Neural cell (in vitro differentiated cells): ENCODE measurements at regions not wholly inside any gene's neighbourhood (a gene's known extent, or its start where the extent isn't known, plus 50 kb on each side); places are given as distances from the start of the nearest gene placed in this dataset.

ENCODE experiments used
- H2AFZ ChIP-seq: fragments of 200-600, 300-800 bp; sonication (generic), shearing (Covaris generic); 2 replicates; pipeline ENCODE4 v1.6.0; 2014; ENCODE audit warnings: low read depth, mild to moderate bottlenecking, antibody characterized with exemption, low read length, moderate library complexity
- H3F3A ChIP-seq: fragments of 200-600 bp; shearing (Covaris generic); 2 replicates; pipeline ENCODE4 v1.6.1; 2016; ENCODE audit warnings: mild to moderate bottlenecking, moderate library complexity, mixed read lengths, antibody characterized with exemption, low read length; ENCODE audit not compliant: insufficient read depth, poor library complexity, severe bottlenecking
- H3K27ac ChIP-seq: fragments of 200-600, 300-800 bp; sonication (generic), shearing (Covaris generic); 2 replicates; pipeline ENCODE4 v1.5.1; 2014; ENCODE audit warnings: mild to moderate bottlenecking, low read length, moderate library complexity
- H3K27me3 ChIP-seq: fragments of 300-800, 200-600 bp; sonication (generic), shearing (Covaris generic); 2 replicates; pipeline ENCODE4 v1.6.0; 2014; ENCODE audit warnings: mild to moderate bottlenecking, low read depth, low read length, moderate library complexity; ENCODE audit not compliant: insufficient read depth
- H3K36me3 ChIP-seq: fragments of 300-800, 200-600 bp; sonication (generic), shearing (Covaris generic); 2 replicates; pipeline ENCODE4 v1.5.1; 2014; ENCODE audit warnings: mild to moderate bottlenecking, antibody characterized with exemption, low read length, moderate library complexity; ENCODE audit not compliant: insufficient read depth
- H3K4me2 ChIP-seq: fragments of 300-800, 200-600 bp; sonication (generic), shearing (Covaris generic); 2 replicates; pipeline ENCODE4 v1.6.0; 2014; ENCODE audit warnings: mild to moderate bottlenecking, low read length
- H3K4me3 ChIP-seq: fragments of 300-800, 200-600 bp; sonication (generic), shearing (Covaris generic); 2 replicates; pipeline ENCODE4 v1.5.1; 2014; ENCODE audit warnings: mild to moderate bottlenecking, low read length, moderate library complexity
- H3K79me2 ChIP-seq: fragments of 200-600 bp; shearing (Covaris generic); replicated peaks from 2 replicates; pipeline ENCODE4 v1.6.0; 2014; ENCODE audit warnings: mild to moderate bottlenecking, low read length, moderate library complexity; ENCODE audit not compliant: insufficient read depth
- H3K9ac ChIP-seq: fragments of 300-800, 200-600 bp; sonication (generic), shearing (Covaris generic); 2 replicates; pipeline ENCODE4 v1.6.1; 2016; ENCODE audit warnings: mild to moderate bottlenecking, low read length, mixed read lengths
- H3K9me2 ChIP-seq: fragments of 200-600 bp; shearing (Covaris generic); 2 replicates; pipeline ENCODE4 v1.6.1; 2016; ENCODE audit warnings: mild to moderate bottlenecking, low read length, mixed read lengths; ENCODE audit not compliant: insufficient read depth
- H3K9me3 ChIP-seq: fragments of 200-600, 300-800 bp; sonication (generic), shearing (Covaris generic); 2 replicates; pipeline ENCODE4 v1.6.1; 2016; ENCODE audit warnings: mild to moderate bottlenecking, mixed run types, low read length, moderate library complexity, mixed read lengths
- H4K20me1 ChIP-seq: fragments of 200-600 bp; shearing (Covaris generic); 2 replicates; pipeline ENCODE4 v1.6.1; 2016; ENCODE audit warnings: mild to moderate bottlenecking, mixed run types; ENCODE audit not compliant: insufficient read depth
- CTCF ChIP-seq: fragments of 450-650 bp; IDR thresholded peaks from 2 replicates; pipeline ENCODE4 v1.5.1; 2014; ENCODE audit warnings: antibody characterized with exemption, mild to moderate bottlenecking, moderate library complexity; ENCODE audit not compliant: poor library complexity, severe bottlenecking
- EP300 ChIP-seq: fragments of 450-650 bp; conservative IDR thresholded peaks from 2 replicates; pipeline ENCODE4 v1.6.1; 2014; ENCODE audit warnings: antibody characterized with exemption, mild to moderate bottlenecking, moderate library complexity; ENCODE audit not compliant: poor library complexity, severe bottlenecking
- EZH2 ChIP-seq: fragments of 200-600, 300-800 bp; shearing (Covaris generic), sonication (generic); IDR thresholded peaks from 2 replicates; pipeline ENCODE4 v1.6.1; 2014; ENCODE audit warnings: antibody characterized with exemption, low read length, borderline replicate concordance, mild to moderate bottlenecking; ENCODE audit not compliant: insufficient read depth, poor library complexity, severe bottlenecking
- MXI1 ChIP-seq: fragments of 450-650 bp; conservative IDR thresholded peaks from 2 replicates; pipeline ENCODE4 v1.6.1; 2014; ENCODE audit warnings: antibody characterized with exemption, mild to moderate bottlenecking; ENCODE audit not compliant: poor library complexity, severe bottlenecking
- POLR2AphosphoS5 ChIP-seq: IDR thresholded peaks from 2 replicates; pipeline ENCODE4 v1.6.1; 2012
- RAD21 ChIP-seq: fragments of 450-650 bp; conservative IDR thresholded peaks from 2 replicates; pipeline ENCODE4 v1.6.1; 2014; ENCODE audit warnings: antibody characterized with exemption, mild to moderate bottlenecking, moderate library complexity
- REST ChIP-seq: IDR thresholded peaks from 2 replicates; pipeline ENCODE4 v1.6.1; 2012; ENCODE audit warnings: borderline replicate concordance
- SMC3 ChIP-seq: fragments of 450-650 bp; conservative IDR thresholded peaks from 2 replicates; pipeline ENCODE4 v1.6.1; 2014; ENCODE audit warnings: antibody characterized with exemption, mild to moderate bottlenecking, moderate library complexity; ENCODE audit not compliant: poor library complexity
- TAF1 ChIP-seq: IDR thresholded peaks from 2 replicates; pipeline ENCODE4 v1.6.1; 2012; ENCODE audit warnings: low read depth

- no peaks in the 10 kb centered on the region for H3K9me2 ChIP-seq
- H3K4me2 ChIP-seq = no peak overlapping the region
- H3K27me3 ChIP-seq = no peaks in the 10 kb centered on the region
- TF ChIP-seq EP300 (no peak), SMC3 (no peak), MXI1 (no peak), REST (no peak)
- H3F3A ChIP-seq = no peaks in the 10 kb centered on the region
- H3K9ac ChIP-seq = no peak overlapping the region
- no peak overlapping the region for H2AFZ ChIP-seq
- H3K9me3 ChIP-seq = no peaks in the 10 kb centered on the region
- no peaks in the 10 kb centered on the region for H4K20me1 ChIP-seq
- H3K4me3 ChIP-seq = no peak overlapping the region
- no peaks in the 10 kb centered on the region for H3K79me2 ChIP-seq
- no peaks in the 10 kb centered on the region for H3K36me3 ChIP-seq
- H3K27ac ChIP-seq = no peak overlapping the region
Observed at GRCh38 chr15:29429584-29429983, 160.0 kb upstream of the NSMCE3 start.

DNA sequence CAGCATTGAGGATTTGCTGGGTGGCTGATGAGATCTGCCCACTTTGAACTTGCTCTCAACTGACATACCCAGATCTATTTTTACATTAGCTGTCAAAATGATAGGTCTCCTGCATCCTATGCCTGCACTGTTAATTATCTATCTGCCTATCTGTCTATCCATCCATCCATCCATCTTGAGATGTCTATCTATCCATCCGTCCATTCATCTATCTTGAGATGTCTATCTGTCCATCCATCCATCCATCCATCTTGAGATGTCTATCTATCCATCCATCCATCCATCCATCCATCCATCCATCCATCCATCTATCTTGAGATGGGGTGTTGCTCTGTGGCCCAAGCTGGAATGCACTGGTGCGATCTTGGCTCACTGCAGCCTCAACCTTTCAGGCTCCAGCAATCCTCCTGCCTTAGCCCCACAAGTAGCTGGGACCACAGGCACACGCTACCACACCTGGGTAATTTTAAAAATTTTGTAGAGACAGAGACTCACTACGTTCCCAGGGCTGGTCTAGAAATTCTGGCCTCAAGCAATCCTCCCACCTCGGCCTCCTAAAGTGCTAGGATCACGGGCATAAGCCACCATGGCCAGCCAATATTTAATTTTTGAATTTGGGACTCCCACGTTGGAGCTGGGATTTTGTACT lies 159.4 kb upstream of the NSMCE3 start:
- Histone ChIP-seq H3K4me2 (no peak overlapping the region), H3K27ac (no peak overlapping the region)
- TF ChIP-seq TAF1 = no peak
- TF ChIP-seq EP300 = peak; percentile 67

GRCh38 chr15:29425864-29426263 lies 156.2 kb upstream of the NSMCE3 start:
- no peak overlapping the region for H3K9ac ChIP-seq
- no peak overlapping the region for H3K4me2 ChIP-seq
- no peaks in the 10 kb centered on the region for H3K36me3 ChIP-seq
- no peaks in the 10 kb centered on the region for H4K20me1 ChIP-seq
- TF ChIP-seq TAF1 = no peak
- no peak for TF ChIP-seq EZH2
- TF ChIP-seq POLR2AphosphoS5 = no peak
- no peak for TF ChIP-seq CTCF
- no peak for TF ChIP-seq RAD21
- TF ChIP-seq SMC3 = no peak
- TF ChIP-seq EP300 = no peak
- no peak for TF ChIP-seq MXI1
- no peak for TF ChIP-seq REST
- H3K79me2 ChIP-seq = no peaks in the 10 kb centered on the region
- H3K9me3 ChIP-seq = no peaks in the 10 kb centered on the region
- H3K4me3 ChIP-seq = no peak overlapping the region
- no peaks in the 10 kb centered on the region for H3F3A ChIP-seq
- H3K27ac ChIP-seq = no peak overlapping the region
- H3K9me2 ChIP-seq = no peaks in the 10 kb centered on the region
- no peak overlapping the region for H2AFZ ChIP-seq
- H3K27me3 ChIP-seq = no peaks in the 10 kb centered on the region

More for the DNA sequence above, 159.4 kb upstream of the NSMCE3 start:
- no peak overlapping the region for H3K9ac ChIP-seq
- no peaks in the 10 kb centered on the region for H3K9me3 ChIP-seq
- H3K79me2 ChIP-seq = no peaks in the 10 kb centered on the region
- no peaks in the 10 kb centered on the region for H3F3A ChIP-seq
- no peaks in the 10 kb centered on the region for H3K36me3 ChIP-seq
- H3K4me3 ChIP-seq = no peak overlapping the region
- no peaks in the 10 kb centered on the region for H3K9me2 ChIP-seq
- no peak overlapping the region for H2AFZ ChIP-seq
- no peaks in the 10 kb centered on the region for H3K27me3 ChIP-seq
- H4K20me1 ChIP-seq = no peaks in the 10 kb centered on the region
